C4-2B (cell line): ENCODE measurements at regions not wholly inside any gene's neighbourhood (a gene's known extent, or its start where the extent isn't known, plus 50 kb on each side); places are given as distances from the start of the nearest gene placed in this dataset.

Source experiments
- H3K27ac ChIP-seq: fragments of 450-650 bp; 2 replicates; pipeline ENCODE4 v1.5.1; 2017
- ZFX ChIP-seq: fragments of 450-650 bp; IDR thresholded peaks from 2 replicates; pipeline ENCODE4 v1.6.1; 2017
- TF ChIP-seq, protein P1 (sequence below): fragments of 450-650 bp; conservative IDR thresholded peaks from 2 replicates; pipeline ENCODE4 v1.5.1; 2017; ENCODE audit warnings: mild to moderate bottlenecking

GRCh38 chr1:43068911-43069310 lies 103.2 kb downstream of the EBNA1BP2 start:
- no peak overlapping the region for H3K27ac ChIP-seq
- TF ChIP-seq, protein P1, sequence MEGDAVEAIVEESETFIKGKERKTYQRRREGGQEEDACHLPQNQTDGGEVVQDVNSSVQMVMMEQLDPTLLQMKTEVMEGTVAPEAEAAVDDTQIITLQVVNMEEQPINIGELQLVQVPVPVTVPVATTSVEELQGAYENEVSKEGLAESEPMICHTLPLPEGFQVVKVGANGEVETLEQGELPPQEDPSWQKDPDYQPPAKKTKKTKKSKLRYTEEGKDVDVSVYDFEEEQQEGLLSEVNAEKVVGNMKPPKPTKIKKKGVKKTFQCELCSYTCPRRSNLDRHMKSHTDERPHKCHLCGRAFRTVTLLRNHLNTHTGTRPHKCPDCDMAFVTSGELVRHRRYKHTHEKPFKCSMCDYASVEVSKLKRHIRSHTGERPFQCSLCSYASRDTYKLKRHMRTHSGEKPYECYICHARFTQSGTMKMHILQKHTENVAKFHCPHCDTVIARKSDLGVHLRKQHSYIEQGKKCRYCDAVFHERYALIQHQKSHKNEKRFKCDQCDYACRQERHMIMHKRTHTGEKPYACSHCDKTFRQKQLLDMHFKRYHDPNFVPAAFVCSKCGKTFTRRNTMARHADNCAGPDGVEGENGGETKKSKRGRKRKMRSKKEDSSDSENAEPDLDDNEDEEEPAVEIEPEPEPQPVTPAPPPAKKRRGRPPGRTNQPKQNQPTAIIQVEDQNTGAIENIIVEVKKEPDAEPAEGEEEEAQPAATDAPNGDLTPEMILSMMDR, result no peak
- no peak for TF ChIP-seq ZFX

DNA sequence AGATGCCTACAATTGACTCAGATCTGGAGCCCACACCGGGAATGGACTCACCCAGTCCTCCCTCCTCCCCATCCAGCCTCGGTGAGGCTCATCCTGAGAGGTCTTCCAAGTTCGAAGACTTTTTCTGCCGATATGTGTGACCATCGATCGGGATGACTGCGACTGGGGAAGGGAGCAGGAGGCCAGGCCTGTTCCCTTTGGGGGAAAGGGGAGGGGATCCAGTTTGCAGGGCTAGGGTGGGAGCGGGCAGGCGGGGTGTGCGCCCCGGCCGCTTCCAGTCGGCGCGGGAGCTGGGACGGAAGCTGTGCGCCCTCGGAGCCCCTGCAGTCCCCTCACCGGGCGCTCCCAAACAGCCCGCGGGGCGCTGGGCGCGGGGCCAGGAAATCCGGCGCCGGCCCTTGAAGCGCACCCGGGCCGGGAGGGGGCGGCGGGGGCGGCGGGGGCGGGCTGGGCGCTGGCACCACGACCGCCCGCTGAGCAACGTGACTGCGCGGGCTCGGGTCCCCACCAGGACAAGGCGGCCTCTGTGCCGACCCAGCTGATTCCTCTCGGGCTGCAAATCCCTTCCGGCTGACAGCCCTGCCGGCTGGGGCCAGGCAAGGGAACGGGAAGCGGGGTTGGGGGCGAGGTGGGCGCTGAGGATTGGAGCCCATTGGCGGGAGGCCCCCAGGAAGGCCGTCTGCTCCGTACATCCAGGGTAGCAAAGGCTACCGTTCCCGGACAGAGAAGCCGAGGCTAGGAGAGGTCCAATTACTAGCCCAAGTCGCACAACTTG lies 103.9 kb downstream of the EBNA1BP2 start:
- TF ChIP-seq ZFX, result no peak
- TF ChIP-seq, protein P1, result no peak
- H3K27ac ChIP-seq, result no peak overlapping the region

DNA sequence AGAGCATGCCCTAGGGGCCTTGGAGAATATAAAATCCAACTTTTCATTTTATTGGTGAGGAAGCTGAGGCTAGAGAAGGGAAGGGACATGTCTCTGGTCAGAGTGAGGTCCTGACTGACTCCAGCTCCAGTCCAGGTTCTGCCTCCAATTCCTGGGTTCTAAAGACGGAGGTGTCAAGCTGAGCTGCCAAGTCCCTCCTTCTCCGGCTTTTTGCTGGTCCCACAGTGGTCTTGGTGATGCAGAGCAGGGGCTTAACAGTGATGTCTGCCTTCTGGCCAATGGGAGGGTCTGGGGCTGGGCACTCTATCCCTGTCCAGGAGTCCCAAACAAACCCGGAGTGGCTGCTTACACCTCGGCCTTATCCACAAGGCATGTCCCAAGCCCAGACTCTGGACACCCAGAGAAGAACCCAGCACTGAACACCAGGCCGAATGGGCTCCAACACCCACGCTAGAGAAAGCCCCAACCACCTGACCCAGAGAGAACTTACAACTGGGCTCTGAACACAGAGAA lies 104.8 kb downstream of the EBNA1BP2 start:
- no peak overlapping the region for H3K27ac ChIP-seq
- TF ChIP-seq, protein P1, result no peak
- TF ChIP-seq ZFX, result no peak

- no peak for TF ChIP-seq ZFX
- TF ChIP-seq, protein P1, result no peak
- H3K27ac ChIP-seq, result no peak overlapping the region
Measured at GRCh38 chr1:43066578-43066977, 105.5 kb downstream of the EBNA1BP2 start.

DNA sequence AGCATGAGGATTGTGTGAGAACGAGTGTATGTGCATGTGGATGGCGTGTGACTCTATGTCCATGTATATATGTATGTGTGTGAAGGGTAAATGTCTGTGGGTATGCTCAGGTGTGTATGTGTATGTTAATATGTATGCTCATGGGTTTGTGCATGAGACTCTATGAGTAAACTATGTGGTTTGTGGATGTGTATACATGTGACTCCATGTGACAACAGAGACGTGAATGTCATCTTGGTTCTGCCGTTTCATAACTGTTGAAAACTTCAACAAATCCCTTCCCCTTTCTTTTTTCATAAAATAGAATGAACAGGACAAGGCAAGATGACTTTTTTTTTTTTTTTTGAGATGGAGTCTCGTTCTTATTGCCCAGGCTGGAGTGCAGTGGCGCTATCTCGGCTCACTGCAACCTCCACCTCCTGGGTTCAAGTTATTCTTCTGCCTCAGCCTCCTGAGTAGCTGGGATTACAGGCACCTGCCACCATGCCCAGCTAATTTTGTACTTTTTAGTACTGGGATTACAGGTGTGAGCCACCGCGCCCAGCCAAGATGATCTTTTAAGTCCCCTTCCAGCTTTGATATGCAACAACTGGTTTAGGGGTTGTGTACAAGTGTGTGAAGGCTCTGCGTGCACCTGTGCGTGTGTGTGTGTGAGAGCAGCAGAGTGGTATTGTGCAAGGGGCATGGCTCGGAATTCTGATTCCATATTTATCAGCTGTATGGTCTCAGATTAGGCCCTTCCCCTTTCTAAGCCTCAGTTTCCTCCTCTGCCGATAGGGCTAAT lies 106.3 kb downstream of the EBNA1BP2 start:
- TF ChIP-seq, protein P1, result no peak
- H3K27ac ChIP-seq, result no peak overlapping the region

GRCh38 chr1:43065191-43065590 lies 106.5 kb upstream of the SLC2A1 start:
- H3K27ac ChIP-seq, result no peak overlapping the region
- TF ChIP-seq, protein P1, result no peak
- TF ChIP-seq ZFX, result no peak
